SHP77 treated with DMSO at 0.1 percent for 48 hours (cell line): ENCODE measurements at regions not wholly inside any gene's neighbourhood (a gene's known extent, or its start where the extent isn't known, plus 50 kb on each side); places are given as distances from the start of the nearest gene placed in this dataset.

Source experiments
- DNase-seq: peaks from one replicate; lab custom pipeline; 2025; lab: John Stamatoyannopoulos, UW

DNA sequence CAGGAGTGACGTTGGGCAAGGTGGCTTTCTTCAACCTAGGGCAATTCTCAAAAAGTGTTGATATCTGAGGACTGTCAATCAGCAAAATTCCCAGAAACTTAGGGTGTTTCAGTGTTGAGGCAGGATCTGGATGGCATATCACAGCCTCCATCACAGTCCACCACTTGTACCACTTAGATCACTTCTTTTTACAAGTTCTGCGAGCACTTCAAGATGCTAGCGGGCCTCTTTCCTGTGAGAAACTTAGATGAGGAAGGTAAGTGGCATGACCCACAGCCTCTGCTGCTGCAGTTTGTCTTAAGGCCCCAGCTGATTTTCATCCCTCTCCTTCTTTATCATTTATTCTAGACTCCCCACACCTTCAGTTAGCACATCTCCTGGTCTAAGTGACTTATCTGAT, 295.4 kb upstream of the ZNF521 start:
- DNase-seq, result no peak

DNA sequence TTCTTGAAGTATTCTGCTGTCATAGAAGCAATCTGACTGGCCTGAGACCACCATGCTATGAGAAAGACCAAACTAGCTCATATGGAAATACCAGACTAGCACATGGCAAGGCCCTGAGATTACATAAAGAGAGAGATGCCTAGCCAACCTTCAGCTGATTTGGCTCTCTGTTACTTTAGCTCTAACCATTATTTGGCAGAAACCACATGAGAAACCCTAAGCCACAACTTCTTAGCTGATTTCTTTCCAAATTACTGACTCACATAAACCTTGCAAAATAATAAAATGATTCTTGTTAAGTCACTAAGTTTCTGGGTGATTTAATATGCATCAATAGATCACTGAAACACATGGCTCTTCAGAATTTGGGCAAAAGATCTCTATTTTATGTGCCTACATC, 295.0 kb upstream of the ZNF521 start:
- no peak for DNase-seq

DNA sequence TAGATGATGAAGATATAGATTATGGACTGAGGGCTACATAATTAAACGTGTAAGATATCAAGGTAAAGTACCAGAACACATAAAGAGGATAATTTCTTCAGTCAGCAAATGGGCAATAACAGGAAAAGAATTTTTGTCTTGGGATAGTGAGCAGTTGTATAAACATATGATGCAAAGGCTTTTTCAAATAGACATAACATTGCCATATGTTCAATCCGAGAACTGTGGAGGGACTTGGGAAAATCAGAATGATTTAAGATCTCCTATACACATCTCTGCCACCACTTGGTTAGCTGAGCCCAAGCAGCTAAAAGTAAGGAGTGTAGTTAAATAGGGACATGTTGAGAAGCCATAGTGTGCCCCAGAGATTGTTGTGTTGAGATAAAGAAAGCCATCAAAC, 287.6 kb upstream of the ZNF521 start:
- DNase-seq, result no peak

DNA sequence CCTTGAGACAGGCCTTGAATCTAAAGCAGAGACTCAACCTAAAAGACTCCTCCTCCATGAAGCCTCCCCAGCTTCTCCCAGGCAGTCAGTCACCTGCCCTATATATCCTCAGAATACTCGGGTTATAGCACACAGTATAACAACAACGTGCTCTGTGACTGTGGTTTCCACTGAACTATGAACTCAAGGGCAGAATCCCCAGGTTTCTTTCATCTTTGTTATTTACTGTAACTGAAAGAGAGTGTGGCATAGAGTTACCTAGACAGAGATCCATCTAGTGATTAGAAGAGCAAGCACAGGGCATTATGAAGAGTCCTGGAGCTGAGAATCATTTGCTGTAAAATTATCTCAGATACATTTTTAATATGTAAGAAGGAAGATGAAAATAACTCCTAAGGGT, 281.6 kb upstream of the ZNF521 start:
- DNase-seq, result no peak

DNA sequence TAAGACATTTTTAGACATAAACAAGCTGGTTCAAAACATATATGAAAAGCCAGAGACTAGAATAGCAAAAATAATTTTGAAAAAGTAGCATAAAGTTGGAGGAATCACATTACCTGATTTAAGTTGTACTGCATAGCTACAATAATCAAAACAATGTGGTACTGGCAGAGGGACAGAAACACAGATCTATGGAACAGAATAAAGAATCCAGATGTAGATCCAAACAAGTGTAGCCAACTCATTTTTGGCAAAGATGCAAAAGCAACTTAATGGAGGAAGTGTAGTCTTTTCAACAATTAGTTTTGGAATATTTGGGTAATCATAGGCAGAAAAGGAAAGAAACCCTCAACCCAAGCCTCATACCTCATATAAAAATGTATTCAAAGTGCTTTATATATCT, 278.7 kb upstream of the ZNF521 start:
- DNase-seq, result no peak

DNA sequence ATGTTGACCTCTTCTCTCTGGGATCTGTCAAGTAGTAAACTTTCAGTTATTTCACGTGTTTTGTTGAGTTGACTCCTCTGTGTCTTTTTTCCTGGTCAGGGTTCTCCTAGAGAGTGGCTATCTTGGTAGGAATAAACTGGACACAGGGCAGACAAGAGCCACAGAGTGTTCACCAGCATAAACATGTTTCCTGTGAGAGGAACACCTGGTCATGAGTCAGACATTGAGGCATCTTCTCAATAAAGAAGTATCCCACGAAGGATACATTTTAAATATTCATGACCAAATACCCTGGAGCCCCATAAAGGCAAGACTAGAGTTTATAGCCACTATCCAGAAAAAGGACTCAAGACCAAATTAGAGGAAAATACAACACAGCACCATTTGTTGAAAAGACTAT, 269.7 kb upstream of the ZNF521 start:
- DNase-seq, result no peak

DNA sequence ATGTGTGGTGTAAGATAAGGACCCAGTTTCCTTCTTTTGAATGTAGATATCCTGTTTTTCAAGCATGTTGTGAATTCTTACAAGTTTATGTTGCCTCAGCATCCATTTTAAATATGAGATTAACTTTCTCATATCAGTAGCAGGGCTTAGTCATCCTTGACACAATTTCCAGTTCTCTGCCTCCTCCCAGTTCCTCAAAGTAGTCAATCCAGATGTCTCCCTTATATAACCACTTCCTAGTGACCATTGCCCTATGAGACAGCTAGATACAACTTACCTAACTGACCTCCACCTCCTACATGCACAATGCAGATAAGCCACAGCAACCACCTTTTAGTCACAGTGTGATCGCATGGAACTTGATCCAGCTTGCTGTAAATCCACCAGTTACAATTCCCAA, 269.2 kb upstream of the ZNF521 start:
- no peak for DNase-seq

DNA sequence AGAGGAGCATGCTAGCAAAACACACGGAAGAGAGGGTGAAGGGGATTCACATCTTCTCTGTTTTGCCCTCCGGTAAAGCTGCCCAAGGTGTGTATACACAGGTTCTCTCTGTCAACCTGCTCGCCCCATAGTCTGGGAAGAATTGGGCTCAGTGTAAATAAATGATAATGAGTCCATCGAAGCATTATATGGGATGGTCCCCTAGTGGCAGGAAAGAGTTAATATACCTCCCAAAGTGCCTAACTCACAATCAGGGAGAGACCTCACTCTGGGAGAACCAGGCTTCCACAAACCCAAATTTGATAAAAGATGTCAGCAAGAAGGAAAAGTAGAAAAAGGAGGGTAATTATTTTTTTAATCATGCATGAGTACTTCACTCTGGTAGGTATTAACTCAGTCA, 262.2 kb upstream of the ZNF521 start:
- DNase-seq, result no peak

DNA sequence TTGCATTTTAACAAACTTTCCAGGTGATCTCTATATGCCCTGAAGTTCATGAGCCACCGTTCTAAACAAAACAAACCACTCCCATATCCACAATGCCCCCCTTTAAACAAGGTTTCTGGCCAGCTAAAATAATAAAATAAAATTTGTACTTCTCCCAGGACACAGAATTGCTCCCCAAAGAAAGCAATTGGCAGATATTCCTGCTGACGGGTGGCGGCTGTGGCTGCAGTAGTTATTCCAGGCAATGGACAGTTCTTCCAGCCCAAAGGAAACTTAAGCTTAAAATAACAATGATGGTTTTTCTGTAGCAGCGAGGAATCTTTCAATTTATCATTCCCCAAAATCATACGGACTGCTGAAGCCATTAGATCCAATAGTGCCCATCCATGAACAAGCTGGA, 260.5 kb upstream of the ZNF521 start:
- DNase-seq, result no peak

DNA sequence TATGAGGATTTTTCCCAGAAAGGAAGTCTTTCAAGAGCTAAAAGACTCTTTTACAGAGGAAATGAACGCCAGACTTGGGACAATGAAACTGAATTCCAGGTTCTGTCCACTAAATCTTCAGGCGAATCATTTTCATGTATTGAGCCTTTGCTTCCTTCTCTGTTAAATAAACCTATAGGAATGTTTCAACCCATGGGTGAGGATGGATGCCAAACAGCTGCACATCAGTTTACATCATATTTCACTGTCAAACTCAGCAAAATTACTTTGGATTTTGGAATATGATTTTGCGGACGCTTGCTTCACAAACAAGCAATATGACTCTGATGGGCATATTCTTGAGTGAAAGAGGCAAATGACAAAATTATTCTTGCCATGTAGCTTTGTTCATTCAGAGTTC, 256.1 kb upstream of the ZNF521 start:
- no peak for DNase-seq

DNA sequence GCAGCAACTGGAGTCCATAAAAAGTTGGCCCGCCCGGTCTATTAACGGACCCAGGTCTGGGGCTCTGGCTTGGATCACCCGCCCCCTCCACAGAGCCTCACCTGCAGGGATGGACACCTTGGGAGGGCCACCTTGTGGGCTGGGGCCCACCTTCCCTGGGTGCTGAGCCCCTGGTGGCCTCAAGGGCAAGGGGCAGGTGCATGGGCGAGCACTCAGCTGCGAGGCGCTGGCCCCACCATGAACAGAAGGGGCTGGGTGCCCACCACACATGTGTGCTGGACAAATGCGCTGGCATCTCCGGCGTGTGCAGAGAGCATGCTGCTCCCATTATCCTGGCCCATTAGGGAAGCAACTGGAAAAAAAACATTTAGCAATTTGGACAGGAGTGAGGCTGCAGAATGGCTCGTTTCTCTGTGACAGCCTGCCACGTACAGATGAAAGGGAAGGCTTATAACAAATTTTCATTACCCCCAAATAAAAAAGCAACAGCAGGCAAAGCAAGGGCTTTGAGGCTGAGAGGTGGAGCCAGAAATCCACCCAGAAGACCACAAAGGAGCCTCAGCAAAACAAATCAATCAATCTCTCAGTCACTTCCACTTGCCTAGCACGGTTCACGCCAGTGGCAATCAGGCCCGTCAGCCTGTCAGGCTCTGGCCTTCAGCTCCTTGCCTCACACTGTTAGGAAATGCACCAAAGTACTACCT, 253.1 kb upstream of the ZNF521 start:
- no peak for DNase-seq

DNA sequence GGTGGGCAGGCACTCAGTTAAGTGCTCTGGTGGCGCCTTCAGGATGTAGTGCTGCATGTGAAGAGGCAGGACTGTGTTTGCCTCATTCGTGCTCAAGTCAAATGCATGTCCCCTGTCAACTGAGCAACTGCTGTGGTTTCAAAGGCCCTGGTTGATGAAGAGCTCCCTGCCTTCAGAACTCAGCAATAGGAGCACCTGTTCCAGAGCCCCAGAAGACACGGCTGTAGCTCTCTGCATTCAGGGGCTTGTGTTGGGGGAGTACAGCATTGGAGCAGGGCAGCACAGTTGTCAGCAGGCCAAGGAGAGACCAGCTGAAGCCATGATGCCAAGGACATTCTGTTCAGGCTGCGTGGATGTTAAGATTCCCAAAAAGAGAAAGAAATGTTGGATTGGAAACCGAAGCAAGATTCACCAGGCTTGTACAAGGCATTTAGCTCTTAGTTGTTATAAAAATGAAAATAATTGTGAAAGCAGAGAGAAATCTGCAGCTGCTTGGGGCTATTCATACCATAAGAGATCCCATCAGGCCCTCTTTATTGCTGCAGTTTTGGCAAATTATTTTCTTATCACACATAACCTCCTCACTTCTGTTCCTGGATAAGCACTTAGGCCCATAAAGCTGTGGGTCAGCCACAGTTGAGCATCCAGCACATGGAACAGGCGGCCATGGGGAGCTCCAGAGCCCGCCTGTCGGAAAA, 252.4 kb upstream of the ZNF521 start:
- DNase-seq, result no peak

DNA sequence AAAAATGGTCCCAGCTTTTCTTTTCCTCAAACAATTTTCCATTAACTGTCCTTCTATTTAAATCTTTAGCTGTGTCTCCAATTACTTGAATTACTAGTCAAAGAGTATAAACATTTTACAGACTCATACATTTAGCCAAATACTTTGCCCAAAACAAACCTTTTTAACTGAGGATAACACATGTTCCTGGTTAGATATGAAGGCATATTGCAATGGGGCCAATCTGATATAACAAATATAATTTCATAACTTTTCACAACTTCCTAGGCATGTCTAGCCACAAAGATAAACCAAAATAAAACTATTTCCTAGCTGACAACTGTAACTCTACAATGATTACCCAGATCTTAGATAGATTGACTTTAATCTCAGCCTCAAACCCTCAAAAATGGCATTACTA, 247.5 kb upstream of the ZNF521 start:
- DNase-seq, result no peak

DNA sequence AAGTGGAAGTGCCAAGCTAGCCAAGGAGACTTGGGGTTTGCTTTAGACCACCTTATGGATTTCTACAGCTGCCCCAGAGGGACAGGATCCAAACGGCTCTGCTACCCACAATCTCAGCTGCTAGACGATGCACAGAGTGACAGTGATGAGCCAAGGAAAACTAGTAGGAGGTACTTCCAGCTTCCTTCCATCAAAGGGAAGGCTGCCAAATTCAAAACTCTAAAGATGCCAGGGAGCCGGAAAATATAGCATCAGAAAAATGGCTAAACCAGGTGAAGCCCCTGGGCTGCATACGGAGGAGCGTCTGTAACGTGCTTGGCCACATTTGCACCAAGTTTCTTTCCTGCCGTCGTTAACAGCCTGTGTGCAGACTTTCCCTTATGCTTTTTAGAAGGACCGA, 245.5 kb upstream of the ZNF521 start:
- no peak for DNase-seq

DNA sequence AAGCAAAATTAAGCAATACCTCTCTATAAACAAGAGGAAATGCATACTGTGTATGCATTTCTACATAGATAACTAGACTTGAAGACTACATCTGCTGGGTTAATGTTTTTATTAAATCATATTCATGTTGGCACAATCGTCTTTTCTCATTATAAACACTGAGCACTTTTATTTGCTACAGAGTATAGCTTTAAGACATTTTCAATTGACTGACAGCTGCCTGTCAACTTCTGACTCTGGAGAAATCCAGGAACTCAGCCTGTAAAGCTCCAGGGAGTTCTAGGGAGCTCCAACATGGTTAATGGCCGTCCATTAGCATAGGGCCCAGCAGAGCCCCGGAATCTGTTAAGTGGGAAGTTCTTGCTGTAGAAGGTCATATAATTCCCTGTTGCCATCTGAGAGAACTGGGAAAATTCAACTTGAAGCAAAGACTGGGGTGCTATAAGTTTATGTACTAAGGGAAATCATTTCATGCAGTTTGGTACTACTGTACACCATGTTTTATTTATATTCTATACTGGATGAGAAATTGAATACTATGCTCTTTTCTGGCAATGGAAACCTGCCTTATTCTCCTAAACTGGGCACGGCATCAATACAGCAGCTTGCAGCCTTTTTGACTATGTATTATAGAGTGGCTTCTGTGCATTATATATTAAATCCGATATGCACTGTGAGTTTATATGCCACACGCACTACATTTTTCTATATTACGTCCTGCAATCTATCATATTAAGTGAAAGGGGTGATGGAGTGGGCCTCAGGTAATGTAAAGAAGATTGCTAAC, 243.5 kb upstream of the ZNF521 start:
- DNase-seq, result no peak

DNA sequence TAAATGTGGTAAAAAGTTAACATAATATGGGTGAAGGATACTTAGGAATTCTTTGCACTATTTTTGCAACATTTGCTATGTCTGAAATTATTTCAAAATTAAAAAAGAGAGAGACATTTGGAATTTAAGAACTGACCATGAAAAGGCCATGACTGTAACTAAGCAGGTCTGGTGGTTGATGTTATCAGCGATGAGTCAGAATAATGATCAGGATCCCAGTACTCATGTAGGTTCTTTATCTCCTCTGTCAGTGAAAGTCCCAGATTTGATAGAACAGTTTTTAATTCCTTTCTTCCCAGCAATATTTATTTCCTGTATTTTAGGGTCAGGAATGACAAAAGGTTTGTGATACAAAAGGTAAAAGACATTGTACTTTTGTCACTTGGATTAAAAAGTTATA, 242.4 kb upstream of the ZNF521 start:
- DNase-seq, result no peak

DNA sequence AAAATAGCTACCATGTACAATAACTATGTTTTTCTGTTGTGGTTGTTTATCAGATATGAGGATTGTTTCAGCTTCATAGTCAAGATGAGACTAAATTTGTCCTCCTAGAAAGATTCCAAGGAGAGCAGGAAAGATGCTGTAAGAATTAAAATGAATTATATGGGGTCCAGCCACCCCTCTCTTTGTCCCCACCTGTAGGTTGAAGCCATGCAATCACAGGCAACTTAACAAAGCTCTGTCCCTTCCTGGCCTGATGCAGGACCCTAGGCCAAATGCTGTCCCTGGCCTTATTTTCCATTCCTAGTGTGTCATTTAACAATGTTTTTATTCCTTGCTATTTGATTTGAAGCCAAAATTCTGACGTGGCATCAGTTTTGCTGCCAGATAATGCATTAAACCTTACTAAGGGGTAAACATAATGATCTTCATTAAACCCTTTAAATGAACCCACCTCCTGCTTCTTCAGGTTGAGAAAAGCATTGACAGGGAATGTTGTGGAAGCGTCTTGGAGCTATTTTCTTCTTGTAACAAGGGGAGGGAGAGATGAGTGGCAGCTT, 240.9 kb upstream of the ZNF521 start:
- DNase-seq, result no peak

DNA sequence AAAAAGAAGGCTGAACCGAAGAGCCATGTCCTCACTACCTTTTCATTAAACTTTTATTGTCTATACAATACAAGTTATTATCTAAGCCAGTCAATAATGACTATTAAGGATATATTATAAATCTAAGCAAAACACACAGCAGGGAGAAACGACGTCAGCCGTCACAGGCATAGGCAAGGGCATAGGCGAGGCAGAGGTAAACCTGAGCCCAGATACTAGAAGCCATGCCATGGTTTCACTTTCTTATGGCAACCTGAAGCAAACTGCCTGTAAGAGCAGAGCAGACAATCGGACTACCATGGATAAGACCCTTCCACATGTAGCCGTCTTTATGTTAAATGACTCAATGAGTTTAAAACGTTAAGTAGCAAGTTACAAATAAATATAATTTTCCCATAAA, 238.5 kb upstream of the ZNF521 start:
- DNase-seq, result no peak

DNA sequence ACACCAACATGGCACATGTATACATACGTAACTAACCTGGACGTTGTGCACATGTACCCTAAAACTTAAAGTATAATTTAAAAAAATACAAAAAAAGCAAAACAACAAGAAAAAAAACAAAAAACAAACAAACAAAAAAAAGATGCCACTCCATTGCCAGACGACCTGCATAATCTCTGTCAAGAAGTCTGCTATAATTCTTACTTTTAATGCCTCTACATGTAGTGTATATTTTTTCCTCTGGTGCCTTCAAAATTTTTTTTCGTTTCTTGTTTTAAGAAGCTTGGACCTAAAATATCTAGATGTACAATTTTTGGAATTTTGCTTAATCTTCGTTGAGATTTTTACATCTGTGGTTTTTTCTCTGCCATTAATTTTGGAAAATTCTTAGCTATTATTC, 235.6 kb upstream of the ZNF521 start:
- DNase-seq, result no peak

DNA sequence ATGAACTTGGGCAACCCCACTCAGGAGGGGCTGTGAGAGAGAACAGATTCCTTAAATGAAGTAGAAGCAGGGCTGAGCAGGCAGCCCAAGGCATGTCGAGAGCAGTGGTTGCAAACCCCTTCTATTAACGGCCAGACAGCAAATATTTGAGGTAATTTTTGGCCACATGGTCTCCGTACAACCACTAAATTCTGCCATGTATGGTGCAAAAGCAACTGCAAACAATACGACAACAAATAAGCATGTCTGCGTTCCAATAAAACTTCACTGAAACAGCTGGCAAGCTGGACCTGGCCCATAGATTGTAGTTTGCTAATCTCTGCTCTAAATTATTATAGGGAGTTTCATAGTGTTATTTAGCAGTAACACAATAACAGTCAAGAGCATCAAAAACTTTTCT, 217.0 kb upstream of the ZNF521 start:
- no peak for DNase-seq

DNA sequence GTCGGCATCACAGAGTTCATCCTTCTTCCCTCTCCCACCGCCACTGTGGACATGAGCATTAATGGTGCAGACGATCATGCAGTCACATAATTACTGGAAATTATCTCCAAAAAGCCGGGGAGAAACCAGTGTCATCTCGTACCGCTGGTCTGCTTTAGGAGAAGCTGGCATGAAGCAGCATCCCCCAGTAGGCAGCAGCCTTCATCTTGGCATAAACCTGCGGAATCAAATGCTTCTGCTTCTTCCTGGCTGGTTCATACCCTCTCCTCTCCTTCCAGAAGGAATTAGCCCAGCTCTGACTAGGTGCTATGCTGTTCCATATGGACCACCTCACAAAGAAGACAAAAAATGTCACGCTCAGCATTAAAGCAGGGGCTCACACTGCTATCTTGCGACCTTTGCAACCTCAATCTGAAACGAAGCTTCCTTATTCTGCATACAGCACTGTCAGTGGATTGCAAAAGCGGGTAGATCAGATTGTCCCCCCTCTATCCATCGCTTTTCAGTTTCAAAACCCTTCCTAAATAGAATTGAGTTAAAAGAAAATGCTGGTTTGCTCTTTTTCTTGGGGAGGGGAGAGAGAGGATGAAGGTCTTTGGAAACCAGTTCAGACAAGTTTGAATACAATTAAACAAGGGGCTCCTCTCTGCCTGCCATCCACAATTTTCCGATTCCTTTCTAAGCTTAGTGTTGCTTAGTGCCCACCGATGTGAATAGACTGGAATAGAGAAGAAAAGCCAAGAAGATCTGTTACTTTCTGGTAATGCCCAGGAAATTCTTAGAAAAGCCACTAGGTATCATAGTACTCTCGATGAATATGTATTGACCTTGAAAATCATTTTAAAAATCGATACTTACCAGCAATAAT, 212.1 kb upstream of the ZNF521 start:
- no peak for DNase-seq

DNA sequence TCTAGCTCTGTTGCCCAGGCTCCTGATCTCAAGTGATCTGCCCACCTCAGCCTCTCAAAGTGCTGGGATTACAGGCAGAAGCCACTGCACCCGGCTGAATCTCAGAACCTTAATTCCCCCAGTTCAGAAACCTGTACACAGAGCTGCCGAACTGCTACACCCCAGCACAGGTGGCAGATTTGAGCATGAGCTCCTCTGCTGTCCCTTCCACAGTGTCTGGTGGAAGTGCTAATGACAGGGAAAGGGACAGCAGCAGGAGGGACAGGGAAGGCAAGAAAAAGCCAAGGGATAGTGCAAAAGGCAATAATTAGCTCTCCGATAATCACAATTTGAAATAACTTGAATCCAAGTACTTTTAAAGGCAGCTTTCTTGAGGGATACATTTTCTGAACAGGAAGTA, 211.4 kb upstream of the ZNF521 start:
- DNase-seq, result no peak
